ENCODE measurements at regions not wholly inside any gene's neighbourhood (a gene's known extent, or its start where the extent isn't known, plus 50 kb on each side); places are given as distances from the start of the nearest gene placed in this dataset.
A peak's percentile ranks its signal among the peaks of the same experiment; 100 is the strongest.

- Histone ChIP-seq H3K4me3 (no peak overlapping the region), H3K4me1 (replicated peaks in 1 of 2) (peaks cover 5 to 21% of the 10 kb centered on the region in 2 donors), H3K27ac (no peak overlapping the region)
- no peak for ATAC-seq (replicated peaks in 6 of 8)
- in situ Hi-C loops (cut with MboI; ENCODE audit: low pct_unique_long_range_greater_than_20kb in 2 of 9, low sequenced_read_pairs in 9 of 9, unreplicated experiment in 9 of 9) = no loop called here
- WGBS, 10 experiments = 0 to 100% (median 38%) methylated on average over 1 to 2 of the region's 2 CpGs; no CpG with 5 or more reads in 2 of the 10 experiments
Measured at GRCh38 chr5:51091816-51092215, 291.4 kb upstream of the ISL1 start.

- H3K4me1 ChIP-seq (replicated peaks in 1 of 2) = peaks cover 5 to 21% of the 10 kb centered on the region in 2 donors
- in situ Hi-C loops (cut with MboI; ENCODE audit: low pct_unique_long_range_greater_than_20kb in 2 of 9, low sequenced_read_pairs in 9 of 9, unreplicated experiment in 9 of 9) = no loop called here
- whole genome bisulfite sequencing, 10 experiments = 0 to 38% (median 0%) methylated on average over 1 to 8 of the region's 8 CpGs; no CpG with 5 or more reads in 1 of the 10 experiments
- H3K4me3 ChIP-seq = no peak overlapping the region
- peak in 5 of 8 experiments; percentile 43 to 95 (median 89) for ATAC-seq (replicated peaks in 6 of 8)
- no peak overlapping the region for H3K27ac ChIP-seq
Measured at GRCh38 chr5:51095486-51095885, 287.8 kb upstream of the ISL1 start.

- in situ Hi-C loops (cut with MboI; ENCODE audit: low pct_unique_long_range_greater_than_20kb in 2 of 9, low sequenced_read_pairs in 9 of 9, unreplicated experiment in 9 of 9) = no loop called here
- no peak for ATAC-seq (replicated peaks in 6 of 8)
- Histone ChIP-seq H3K4me3 (no peak overlapping the region), H3K27ac (no peak overlapping the region), H3K4me1 (replicated peaks in 1 of 2) (peaks cover 5 to 21% of the 10 kb centered on the region in 2 donors)
- 12 to 100% (median 82%) methylated on average over 1 to 3 of the region's 3 CpGs; no CpG with 5 or more reads in 1 of the 10 experiments for WGBS, 10 experiments
Measured at GRCh38 chr5:51096859-51097258, 286.4 kb upstream of the ISL1 start.

- H3K4me3 ChIP-seq = no peak overlapping the region
- peaks cover 5 to 21% of the 10 kb centered on the region in 2 donors for H3K4me1 ChIP-seq (replicated peaks in 1 of 2)
- no peak overlapping the region for H3K27ac ChIP-seq
- WGBS, 10 experiments = 5 to 95% (median 80%) methylated on average over 2 to 6 of the region's 6 CpGs
- in situ Hi-C loops (cut with MboI; ENCODE audit: low pct_unique_long_range_greater_than_20kb in 2 of 9, low sequenced_read_pairs in 9 of 9, unreplicated experiment in 9 of 9) = no loop called here
- no peak for ATAC-seq (replicated peaks in 6 of 8)
Measured at GRCh38 chr5:51099173-51099853, 283.9 kb upstream of the ISL1 start.

GRCh38 chr5:51104556-51104955 lies 278.7 kb upstream of the ISL1 start:
- in situ Hi-C loops (cut with MboI; ENCODE audit: low pct_unique_long_range_greater_than_20kb in 2 of 9, low sequenced_read_pairs in 9 of 9, unreplicated experiment in 9 of 9) = no loop called here
- WGBS, 10 experiments = 25 to 100% (median 90%) methylated on average over 1 to 2 of the region's 2 CpGs
- no peak overlapping the region for H3K27ac ChIP-seq
- no peak for ATAC-seq (replicated peaks in 6 of 8)
- H3K4me3 ChIP-seq = no peak overlapping the region
- H3K4me1 ChIP-seq (replicated peaks in 1 of 2) = no peaks in the 10 kb centered on the region

GRCh38 chr5:51109786-51110410 lies 273.4 kb upstream of the ISL1 start:
- Histone ChIP-seq H3K27ac (no peak overlapping the region), H3K4me1 (replicated peaks in 1 of 2) (no peaks in the 10 kb centered on the region), H3K4me3 (no peak overlapping the region)
- no peak for ATAC-seq (replicated peaks in 6 of 8)
- WGBS, 10 experiments = 0 to 95% (median 81%) methylated on average over 1 to 3 of the region's 3 CpGs; no CpG with 5 or more reads in 2 of the 10 experiments
- in situ Hi-C loops (cut with MboI; ENCODE audit: low pct_unique_long_range_greater_than_20kb in 2 of 9, low sequenced_read_pairs in 9 of 9, unreplicated experiment in 9 of 9) = no loop called here

- Histone ChIP-seq H3K4me3 (no peak overlapping the region), H3K27ac (no peak overlapping the region), H3K4me1 (replicated peaks in 1 of 2) (no peaks in the 10 kb centered on the region)
- in situ Hi-C loops (cut with MboI; ENCODE audit: low pct_unique_long_range_greater_than_20kb in 2 of 9, low sequenced_read_pairs in 9 of 9, unreplicated experiment in 9 of 9) = no loop called here
- no peak for ATAC-seq (replicated peaks in 6 of 8)
Measured at GRCh38 chr5:51131266-51131665, 252.0 kb upstream of the ISL1 start.

GRCh38 chr5:51138164-51138563 lies 245.1 kb upstream of the ISL1 start:
- Histone ChIP-seq H3K4me3 (no peak overlapping the region), H3K4me1 (replicated peaks in 1 of 2) (no peaks in the 10 kb centered on the region), H3K27ac (no peak overlapping the region)
- no peak for ATAC-seq (replicated peaks in 6 of 8)
- WGBS, 10 experiments = 0 to 100% (median 64%) methylated on average over 1 to 2 of the region's 2 CpGs; no CpG with 5 or more reads in 1 of the 10 experiments
- in situ Hi-C loops (cut with MboI; ENCODE audit: low pct_unique_long_range_greater_than_20kb in 2 of 9, low sequenced_read_pairs in 9 of 9, unreplicated experiment in 9 of 9) = no loop called here

- Histone ChIP-seq H3K4me3 (no peak overlapping the region), H3K4me1 (replicated peaks in 1 of 2) (no peaks in the 10 kb centered on the region), H3K27ac (no peak overlapping the region)
- WGBS, 10 experiments = 5 to 100% (median 73%) methylated on average over 1 to 2 of the region's 2 CpGs
- in situ Hi-C loops (cut with MboI; ENCODE audit: low pct_unique_long_range_greater_than_20kb in 2 of 9, low sequenced_read_pairs in 9 of 9, unreplicated experiment in 9 of 9) = no loop called here
- ATAC-seq (replicated peaks in 6 of 8) = no peak
Measured at GRCh38 chr5:51148437-51148836, 234.8 kb upstream of the ISL1 start.

- in situ Hi-C loops (cut with MboI; ENCODE audit: low pct_unique_long_range_greater_than_20kb in 2 of 9, low sequenced_read_pairs in 9 of 9, unreplicated experiment in 9 of 9) = no loop called here
- Histone ChIP-seq H3K4me3 (no peak overlapping the region), H3K27ac (no peak overlapping the region), H3K4me1 (replicated peaks in 1 of 2) (no peaks in the 10 kb centered on the region)
- no peak for ATAC-seq (replicated peaks in 6 of 8)
Measured at GRCh38 chr5:51156222-51156621, 227.0 kb upstream of the ISL1 start.

GRCh38 chr5:51156838-51157237 lies 226.4 kb upstream of the ISL1 start:
- no peaks in the 10 kb centered on the region for H3K4me1 ChIP-seq (replicated peaks in 1 of 2)
- ATAC-seq (replicated peaks in 6 of 8) = no peak
- no peak overlapping the region for H3K4me3 ChIP-seq
- 15 to 73% (median 54%) methylated on average over 3 to 8 of the region's 8 CpGs; no CpG with 5 or more reads in 1 of the 10 experiments for WGBS, 10 experiments
- in situ Hi-C loops (cut with MboI; ENCODE audit: low pct_unique_long_range_greater_than_20kb in 2 of 9, low sequenced_read_pairs in 9 of 9, unreplicated experiment in 9 of 9) = no loop called here
- no peak overlapping the region for H3K27ac ChIP-seq

- H3K4me1 ChIP-seq (replicated peaks in 1 of 2) = no peaks in the 10 kb centered on the region
- H3K27ac ChIP-seq = no peak overlapping the region
- no peak overlapping the region for H3K4me3 ChIP-seq
- ATAC-seq (replicated peaks in 6 of 8) = peak in 1 of 8 experiments; percentile 35
- 90 to 100% methylated on average over 1 to 5 of the region's 5 CpGs; no CpG with 5 or more reads in 8 of the 10 experiments for WGBS, 10 experiments
- in situ Hi-C loops (cut with MboI; ENCODE audit: low pct_unique_long_range_greater_than_20kb in 2 of 9, low sequenced_read_pairs in 9 of 9, unreplicated experiment in 9 of 9) = no loop called here
Measured at GRCh38 chr5:51159164-51159563, 224.1 kb upstream of the ISL1 start.

GRCh38 chr5:51159606-51160005 lies 223.6 kb upstream of the ISL1 start:
- no peak overlapping the region for H3K4me3 ChIP-seq
- in situ Hi-C loops (cut with MboI; ENCODE audit: low pct_unique_long_range_greater_than_20kb in 2 of 9, low sequenced_read_pairs in 9 of 9, unreplicated experiment in 9 of 9) = no loop called here
- no peaks in the 10 kb centered on the region for H3K4me1 ChIP-seq (replicated peaks in 1 of 2)
- 80 to 83% methylated on average over 1 of the region's 2 CpGs; no CpG with 5 or more reads in 8 of the 10 experiments for WGBS, 10 experiments
- ATAC-seq (replicated peaks in 6 of 8) = no peak
- H3K27ac ChIP-seq = no peak overlapping the region

GRCh38 chr5:51162245-51162644 lies 221.0 kb upstream of the ISL1 start:
- no peaks in the 10 kb centered on the region for H3K4me1 ChIP-seq (replicated peaks in 1 of 2)
- in situ Hi-C loops (cut with MboI; ENCODE audit: low pct_unique_long_range_greater_than_20kb in 2 of 9, low sequenced_read_pairs in 9 of 9, unreplicated experiment in 9 of 9) = no loop called here
- ATAC-seq (replicated peaks in 6 of 8) = no peak
- no peak overlapping the region for H3K27ac ChIP-seq
- no peak overlapping the region for H3K4me3 ChIP-seq

All from motor neuron (in vitro differentiated cells).